Fibroblast of lung (primary cell): ENCODE measurements at regions not wholly inside any gene's neighbourhood (a gene's known extent, or its start where the extent isn't known, plus 50 kb on each side); places are given as distances from the start of the nearest gene placed in this dataset.
"Not testable (repeated sequence)": the region's sequence is repeated elsewhere in the genome, so short reads cannot be mapped to it uniquely, and the experiment has no call there.

Experiments used
- DNase-seq, 2 donors: peaks; one replicate each; pipeline versions ENCODE4 v3.0.0 to v3.0.0-alpha.2; 2010; ENCODE audit warnings: low read depth in 2 of 2
- H2AFZ ChIP-seq: 2 replicates; pipeline ENCODE4 v1.5.1; 2012; ENCODE audit warnings: low read length, control low read depth, inconsistent platforms
- H3K27ac ChIP-seq: 2 replicates; pipeline ENCODE4 v1.5.1; 2011; ENCODE audit warnings: low read length, control low read depth; ENCODE audit not compliant: insufficient read depth
- H3K27me3 ChIP-seq: 2 replicates; pipeline ENCODE4 v1.5.1; 2011; ENCODE audit warnings: mild to moderate bottlenecking, low read length; ENCODE audit not compliant: control insufficient read depth, insufficient read depth
- H3K36me3 ChIP-seq: 2 replicates; pipeline ENCODE4 v1.5.1; 2011; ENCODE audit warnings: low read length; ENCODE audit not compliant: control insufficient read depth, insufficient read depth
- H3K4me1 ChIP-seq: 2 replicates; pipeline ENCODE4 v1.5.1; 2011; ENCODE audit warnings: low read length; ENCODE audit not compliant: control insufficient read depth, insufficient read depth; ENCODE audit errors: extremely low read depth
- H3K4me2 ChIP-seq: 2 replicates; pipeline ENCODE4 v1.5.1; 2011; ENCODE audit warnings: low read length, control low read depth; ENCODE audit not compliant: insufficient read depth; ENCODE audit errors: extremely low read depth
- H3K4me3 ChIP-seq, 4 experiments: fragments of 200-600 bp in 1 of 4; sonication (generic) in 1 of 4; replicated peaks in 1 of 4; 2 replicates each; pipeline ENCODE4 v1.5.1; 2011 to 2016; ENCODE audit warnings: low read length in 4 of 4, low read depth in 3 of 4, mild to moderate bottlenecking in 3 of 4, control low read depth in 2 of 4, inconsistent platforms in 1 of 4, mixed read lengths in 1 of 4; ENCODE audit not compliant: insufficient read depth in 1 of 4; ENCODE audit errors: control extremely low read depth in 1 of 4
- H3K79me2 ChIP-seq: 2 replicates; pipeline ENCODE4 v1.5.1; 2012; ENCODE audit warnings: mild to moderate bottlenecking, low read length, inconsistent platforms; ENCODE audit not compliant: control insufficient read depth, insufficient read depth
- H3K9ac ChIP-seq: 2 replicates; pipeline ENCODE4 v1.5.1; 2011; ENCODE audit warnings: mild to moderate bottlenecking, low read length, control low read depth; ENCODE audit not compliant: insufficient read depth
- H3K9me3 ChIP-seq: 2 replicates; pipeline ENCODE4 v1.5.1; 2012; ENCODE audit warnings: low read depth, low read length; ENCODE audit not compliant: control insufficient read depth, insufficient read depth
- H4K20me1 ChIP-seq: 2 replicates; pipeline ENCODE4 v1.5.1; 2011; ENCODE audit warnings: low read length; ENCODE audit not compliant: control insufficient read depth, insufficient read depth; ENCODE audit errors: extremely low read depth
- CTCF ChIP-seq, 2 donors: IDR thresholded peaks in 1 of 2; conservative IDR thresholded peaks in 1 of 2; 1 replicate in 1 of 2; 2 replicates in 1 of 2; pipeline ENCODE4 v1.5.1; 2011 to 2012; ENCODE audit warnings: low read length in 2 of 2, control low read depth in 1 of 2, inconsistent platforms in 1 of 2, low read depth in 1 of 2, mild to moderate bottlenecking in 1 of 2
- EZH2 ChIP-seq: IDR thresholded peaks from 2 replicates; pipeline ENCODE4 v1.5.1; 2012; ENCODE audit warnings: low read length, control low read depth, mild to moderate bottlenecking; ENCODE audit errors: missing control alignments

- TF ChIP-seq CTCF (conservative IDR thresholded peaks at IDR 0.05 in 1 of 2, IDR thresholded peaks at IDR 0.05 in 1 of 2; ENCODE audit: low read depth in 1 of 2, low read length in 2 of 2) (no peak), EZH2 (no peak)
- Histone ChIP-seq H3K36me3 (no peaks in the 10 kb centered on the region), H3K79me2 (no peaks in the 10 kb centered on the region), H2AFZ (no peak overlapping the region), H3K9me3 (no peaks in the 10 kb centered on the region), H3K9ac (no peak overlapping the region), H3K4me2 (no peak overlapping the region), H4K20me1 (no peaks in the 10 kb centered on the region), H3K4me1 (no peaks in the 10 kb centered on the region), H3K27me3 (no peaks in the 10 kb centered on the region), H3K4me3 (no peak overlapping the region), H3K27ac (no peak overlapping the region)
- DNase-seq = no peak
Observed at GRCh38 chr1:80293818-80294217, 1287.3 kb upstream of the ADGRL4 start.

GRCh38 chr1:80288750-80289149 lies 1282.2 kb upstream of the ADGRL4 start:
- H3K9ac ChIP-seq, H3K27ac ChIP-seq, H3K4me3 ChIP-seq: not testable (repeated sequence)

GRCh38 chr1:80282536-80282935 lies 1276.0 kb upstream of the ADGRL4 start:
- H3K79me2 ChIP-seq = no peaks in the 10 kb centered on the region
- H3K9me3 ChIP-seq = no peaks in the 10 kb centered on the region
- H3K9ac ChIP-seq = no peak overlapping the region
- no peaks in the 10 kb centered on the region for H3K27me3 ChIP-seq
- H2AFZ ChIP-seq = no peak overlapping the region
- no peaks in the 10 kb centered on the region for H4K20me1 ChIP-seq
- no peak overlapping the region for H3K4me3 ChIP-seq
- no peaks in the 10 kb centered on the region for H3K4me1 ChIP-seq
- H3K27ac ChIP-seq = no peak overlapping the region
- H3K4me2 ChIP-seq = no peak overlapping the region
- no peaks in the 10 kb centered on the region for H3K36me3 ChIP-seq
- no peak for DNase-seq
- TF ChIP-seq EZH2 (no peak), CTCF (conservative IDR thresholded peaks at IDR 0.05 in 1 of 2, IDR thresholded peaks at IDR 0.05 in 1 of 2; ENCODE audit: low read depth in 1 of 2, low read length in 2 of 2) (no peak)

More at GRCh38 chr1:80288750-80289149, 1282.2 kb upstream of the ADGRL4 start:
- H4K20me1 ChIP-seq, DNase-seq, H3K79me2 ChIP-seq, H2AFZ ChIP-seq, H3K9me3 ChIP-seq, H3K36me3 ChIP-seq, H3K4me2 ChIP-seq, H3K4me1 ChIP-seq, H3K27me3 ChIP-seq: not testable (repeated sequence)
